ENCODE measurements at regions not wholly inside any gene's neighbourhood (a gene's known extent, or its start where the extent isn't known, plus 50 kb on each side); places are given as distances from the start of the nearest gene placed in this dataset.

GRCh38 chr20:60649541-60649940, 602.5 kb upstream of the CDH4 start:
- ATAC-seq (no peak), DNase-seq (no peak)
- no peaks in the 10 kb centered on the region for H3K9me3 ChIP-seq
- WGBS, 3 donors, result 81 to 83% (median 82%) methylated on average over 12 of the region's 12 CpGs
- no peaks in the 10 kb centered on the region for H3K4me1 ChIP-seq
- TF ChIP-seq, protein P1, sequence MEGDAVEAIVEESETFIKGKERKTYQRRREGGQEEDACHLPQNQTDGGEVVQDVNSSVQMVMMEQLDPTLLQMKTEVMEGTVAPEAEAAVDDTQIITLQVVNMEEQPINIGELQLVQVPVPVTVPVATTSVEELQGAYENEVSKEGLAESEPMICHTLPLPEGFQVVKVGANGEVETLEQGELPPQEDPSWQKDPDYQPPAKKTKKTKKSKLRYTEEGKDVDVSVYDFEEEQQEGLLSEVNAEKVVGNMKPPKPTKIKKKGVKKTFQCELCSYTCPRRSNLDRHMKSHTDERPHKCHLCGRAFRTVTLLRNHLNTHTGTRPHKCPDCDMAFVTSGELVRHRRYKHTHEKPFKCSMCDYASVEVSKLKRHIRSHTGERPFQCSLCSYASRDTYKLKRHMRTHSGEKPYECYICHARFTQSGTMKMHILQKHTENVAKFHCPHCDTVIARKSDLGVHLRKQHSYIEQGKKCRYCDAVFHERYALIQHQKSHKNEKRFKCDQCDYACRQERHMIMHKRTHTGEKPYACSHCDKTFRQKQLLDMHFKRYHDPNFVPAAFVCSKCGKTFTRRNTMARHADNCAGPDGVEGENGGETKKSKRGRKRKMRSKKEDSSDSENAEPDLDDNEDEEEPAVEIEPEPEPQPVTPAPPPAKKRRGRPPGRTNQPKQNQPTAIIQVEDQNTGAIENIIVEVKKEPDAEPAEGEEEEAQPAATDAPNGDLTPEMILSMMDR (IDR thresholded peaks at IDR 0.05), result no peak
- H3K27ac ChIP-seq, result no peak overlapping the region
- no peak overlapping the region for H3K4me3 ChIP-seq
- intact Hi-C loops (cut with DNase I), result no loop called here
- H3K27me3 ChIP-seq (ENCODE audit: insufficient read depth in 3 of 3, low read length in 2 of 3), result no peaks in the 10 kb centered on the region
- no peaks in the 10 kb centered on the region for H3K36me3 ChIP-seq (ENCODE audit: insufficient read depth in 1 of 2, low read depth in 1 of 2)

DNA sequence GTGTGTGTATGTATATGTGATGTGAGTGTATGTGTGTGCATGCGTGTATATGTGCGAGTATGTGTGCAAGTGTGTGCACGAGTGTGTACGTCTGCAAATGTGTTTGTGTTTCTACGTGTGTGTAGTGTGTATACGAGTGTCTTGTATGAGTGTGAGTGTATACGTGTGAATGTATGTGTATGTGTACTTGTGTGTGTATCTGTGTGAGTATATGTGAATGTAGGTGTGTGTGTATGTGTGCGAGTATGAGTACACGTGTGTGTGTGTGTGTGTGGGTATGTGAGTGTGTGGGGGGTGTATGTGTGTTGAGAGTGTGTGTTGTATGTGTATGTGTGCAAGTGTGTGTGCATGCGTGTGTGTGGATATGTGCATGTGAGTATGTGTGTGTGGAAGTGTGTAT, 602.0 kb upstream of the CDH4 start:
- no peak overlapping the region for H3K27ac ChIP-seq
- TF ChIP-seq, protein P1 (IDR thresholded peaks at IDR 0.05), result no peak
- intact Hi-C loops (cut with DNase I), result no loop called here
- no peak overlapping the region for H3K4me3 ChIP-seq
- ATAC-seq (no peak), DNase-seq (no peak)
- 95 to 99% (median 96%) methylated on average over 10 of the region's 10 CpGs for WGBS, 3 donors
- no peaks in the 10 kb centered on the region for H3K4me1 ChIP-seq
- H3K9me3 ChIP-seq, result peaks cover 5% of the 10 kb centered on the region
- H3K36me3 ChIP-seq (ENCODE audit: insufficient read depth in 1 of 2, low read depth in 1 of 2), result no peaks in the 10 kb centered on the region
- H3K27me3 ChIP-seq (ENCODE audit: insufficient read depth in 3 of 3, low read length in 2 of 3), result no peaks in the 10 kb centered on the region

- Histone ChIP-seq H3K27me3 (ENCODE audit: insufficient read depth in 3 of 3, low read length in 2 of 3) (no peaks in the 10 kb centered on the region), H3K4me1 (no peaks in the 10 kb centered on the region), H3K9me3 (peaks cover 8% of the 10 kb centered on the region), H3K36me3 (ENCODE audit: insufficient read depth in 1 of 2, low read depth in 1 of 2) (no peaks in the 10 kb centered on the region), H3K27ac (no peak overlapping the region), H3K4me3 (no peak overlapping the region)
- TF ChIP-seq, protein P1 (IDR thresholded peaks at IDR 0.05), result no peak
- WGBS, 3 donors, result 25 to 54% (median 27%) methylated on average over 2 of the region's 2 CpGs
- intact Hi-C loops (cut with DNase I), result no loop called here
- ATAC-seq, result no peak
- no peak for DNase-seq
Observed at GRCh38 chr20:60652046-60652445, 600.0 kb upstream of the CDH4 start.

DNA sequence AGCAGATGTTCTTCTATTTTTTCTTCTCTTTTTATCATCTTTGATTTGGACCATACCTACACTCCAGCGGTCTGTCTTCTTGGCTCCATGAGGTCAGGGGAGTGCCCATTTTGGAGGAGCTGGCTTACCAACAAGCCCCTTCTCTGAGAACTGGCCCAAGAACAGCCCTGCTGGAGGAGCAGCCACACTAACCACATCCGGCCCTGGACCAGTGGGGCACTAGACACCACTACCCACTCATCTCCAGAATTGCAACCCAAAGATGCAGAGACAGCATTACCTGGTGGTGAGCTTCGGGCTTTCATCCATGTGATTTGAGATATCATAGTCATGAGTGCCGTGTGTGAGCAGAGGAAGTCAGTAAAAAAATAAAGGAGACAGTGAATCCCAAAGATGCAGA, 599.4 kb upstream of the CDH4 start:
- no peak for DNase-seq
- intact Hi-C loops (cut with DNase I), result no loop called here
- H3K4me3 ChIP-seq, result no peak overlapping the region
- H3K4me1 ChIP-seq, result no peaks in the 10 kb centered on the region
- H3K36me3 ChIP-seq (ENCODE audit: insufficient read depth in 1 of 2, low read depth in 1 of 2), result no peaks in the 10 kb centered on the region
- H3K27me3 ChIP-seq (ENCODE audit: insufficient read depth in 3 of 3, low read length in 2 of 3), result no peaks in the 10 kb centered on the region
- ATAC-seq, result no peak
- TF ChIP-seq, protein P1 (IDR thresholded peaks at IDR 0.05), result no peak
- 85 to 89% (median 87%) methylated on average over 4 of the region's 4 CpGs for WGBS, 3 donors
- no peak overlapping the region for H3K27ac ChIP-seq
- peaks cover 8% of the 10 kb centered on the region for H3K9me3 ChIP-seq

DNA sequence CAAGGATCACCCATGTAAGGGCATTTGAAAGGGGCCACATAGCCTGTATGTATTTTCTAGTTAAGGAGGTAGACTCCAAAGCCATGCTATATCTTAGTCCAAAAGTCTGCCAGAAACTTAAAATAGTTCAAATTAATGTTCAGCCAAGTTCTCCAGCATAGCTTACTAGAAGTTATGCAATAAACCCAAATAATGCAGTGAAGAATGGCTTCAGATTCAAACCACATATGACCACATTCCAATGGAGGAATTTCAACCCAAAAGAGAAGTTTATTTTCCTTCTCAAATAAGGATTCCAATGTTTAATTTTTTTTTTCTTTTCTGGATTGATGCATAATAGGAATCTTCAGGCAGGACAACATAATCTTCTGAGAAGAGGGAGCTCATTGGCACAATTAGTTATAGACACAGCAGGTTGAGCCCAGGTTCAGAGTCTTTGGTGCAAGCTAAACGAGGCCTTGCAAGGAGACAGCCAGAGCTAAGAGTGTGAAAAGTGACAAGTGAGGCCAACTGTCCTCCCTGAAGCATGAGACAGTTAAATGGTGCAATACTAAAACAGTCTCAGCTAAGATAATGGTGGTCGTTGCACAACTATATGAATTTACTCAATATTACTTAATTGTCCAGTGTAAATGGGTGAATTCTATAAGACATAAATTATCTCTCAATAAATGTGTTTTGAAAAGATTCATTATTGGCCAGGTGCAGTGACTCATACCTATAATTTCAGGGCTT, 598.8 kb upstream of the CDH4 start:
- DNase-seq, result no peak
- H3K36me3 ChIP-seq (ENCODE audit: insufficient read depth in 1 of 2, low read depth in 1 of 2), result no peaks in the 10 kb centered on the region
- peaks cover 8% of the 10 kb centered on the region for H3K9me3 ChIP-seq
- intact Hi-C loops (cut with DNase I), result no loop called here
- H3K4me3 ChIP-seq, result no peak overlapping the region
- 50 to 62% (median 61%) methylated on average over 2 of the region's 2 CpGs for WGBS, 3 donors
- TF ChIP-seq, protein P1 (IDR thresholded peaks at IDR 0.05), result no peak
- no peaks in the 10 kb centered on the region for H3K4me1 ChIP-seq
- H3K27me3 ChIP-seq (ENCODE audit: insufficient read depth in 3 of 3, low read length in 2 of 3), result no peaks in the 10 kb centered on the region
- ATAC-seq, result no peak
- H3K27ac ChIP-seq, result no peak overlapping the region
